ENCODE measurements at regions not wholly inside any gene's neighbourhood (a gene's known extent, or its start where the extent isn't known, plus 50 kb on each side); places are given as distances from the start of the nearest gene placed in this dataset.

- no peak for DNase-seq
Measured at GRCh38 chr7:156475179-156475578, 165.4 kb upstream of the RNF32 start.

- no peak for DNase-seq
Measured at GRCh38 chr7:156474241-156474743, 166.3 kb upstream of the RNF32 start.

- peak; percentile 40 for DNase-seq
Measured at GRCh38 chr7:156473476-156474240, 166.9 kb upstream of the RNF32 start.

GRCh38 chr7:156472267-156472666 is 168.3 kb upstream of the RNF32 start:
- no peak for DNase-seq

- no peak for DNase-seq
Measured at GRCh38 chr7:156470399-156471320, 169.9 kb upstream of the RNF32 start.

GRCh38 chr7:156466955-156467625 is 173.5 kb upstream of the RNF32 start:
- no peak for DNase-seq

GRCh38 chr7:156466272-156466671 is 174.3 kb upstream of the RNF32 start:
- DNase-seq = no peak

GRCh38 chr7:156465186-156465585 is 175.4 kb upstream of the RNF32 start:
- DNase-seq = no peak

- DNase-seq = no peak
Measured at GRCh38 chr7:156464339-156464738, 176.2 kb upstream of the RNF32 start.

GRCh38 chr7:156463280-156463679 is 177.3 kb upstream of the RNF32 start:
- no peak for DNase-seq

- no peak for DNase-seq
Measured at GRCh38 chr7:156461881-156462665, 178.5 kb upstream of the RNF32 start.

- no peak for DNase-seq
Measured at GRCh38 chr7:156460858-156461627, 179.5 kb upstream of the RNF32 start.

GRCh38 chr7:156459582-156459981 is 181.0 kb upstream of the RNF32 start:
- DNase-seq = no peak

- no peak for DNase-seq
Measured at GRCh38 chr7:156459067-156459466, 181.5 kb upstream of the RNF32 start.

GRCh38 chr7:156458011-156458410 is 182.6 kb upstream of the RNF32 start:
- DNase-seq = no peak

- DNase-seq = no peak
Measured at GRCh38 chr7:156456503-156457115, 184.0 kb upstream of the RNF32 start.

- no peak for DNase-seq
Measured at GRCh38 chr7:156456032-156456431, 184.5 kb upstream of the RNF32 start.

- DNase-seq = no peak
Measured at GRCh38 chr7:156450473-156450872, 190.1 kb upstream of the RNF32 start.

- no peak for DNase-seq
Measured at GRCh38 chr7:156448918-156449317, 191.7 kb upstream of the RNF32 start.

GRCh38 chr7:156446990-156447389 is 193.6 kb upstream of the RNF32 start:
- DNase-seq = no peak

Measured in NCI-H82 (cell line).